Adrenal gland (tissue), 9 donors: ENCODE measurements at regions not wholly inside any gene's neighbourhood (a gene's known extent, or its start where the extent isn't known, plus 50 kb on each side); places are given as distances from the start of the nearest gene placed in this dataset.

ENCODE experiments used
- DNase-seq, 7 donors: peaks; one replicate each; pipeline ENCODE4 v3.0.0-alpha.2; 2019 to 2020
- H3K27ac ChIP-seq, 5 donors: fragments of 200-600 bp; sonication (generic) in 4 of 5; 1 replicate in 3 of 5; 2 replicates in 2 of 5; pipeline versions ENCODE4 v1.5.1 to v1.8.0; 2016 to 2020; ENCODE audit warnings: mild to moderate bottlenecking in 1 of 5
- H3K27me3 ChIP-seq: fragments of 200-600 bp; 2 replicates; pipeline ENCODE4 v1.8.0; 2021
- H3K36me3 ChIP-seq, 2 donors: fragments of 200-600 bp; replicated peaks in 1 of 2; 1 replicate in 1 of 2; 2 replicates in 1 of 2; pipeline versions ENCODE4 v1.5.1 to v1.8.0; 2018 to 2022
- H3K4me1 ChIP-seq, 2 donors: fragments of 200-600 bp; replicated peaks in 1 of 2; 1 replicate in 1 of 2; 2 replicates in 1 of 2; pipeline versions ENCODE4 v1.5.1 to v1.8.0; 2018 to 2021
- H3K4me3 ChIP-seq, 4 donors: fragments of 200-600 bp; sonication (generic) in 3 of 4; one replicate each; pipeline ENCODE4 v1.5.1; 2016 to 2018
- H3K9me3 ChIP-seq, 3 donors: fragments of 200-600 bp; sonication (generic) in 1 of 3; replicated peaks in 1 of 3; 1 replicate in 2 of 3; 2 replicates in 1 of 3; pipeline versions ENCODE4 v1.5.1 to v1.8.0; 2016 to 2021
- POLR2A ChIP-seq, 2 donors: fragments of 450-650 bp; IDR thresholded peaks; one replicate each; pipeline ENCODE4 v1.6.1; 2017; ENCODE audit warnings: antibody characterized with exemption in 2 of 2, mild to moderate bottlenecking in 2 of 2, moderate library complexity in 1 of 2
- WGBS, 4 donors: extraction: QIAGEN DNeasy Blood & Tissue Kit in 2 of 4; methylation state at CpG; one replicate each; pipeline versions ENCODE4 v1.1.5 to v1.1.7; 2013 to 2017; 5-methylcytosine and 5-hydroxymethylcytosine counted together
- intact Hi-C, 2 donors: fragments of 100-400 bp; cut with DNase I; formaldehyde crosslinking; loops; one replicate each; pipeline versions ENCODE4 v1.14.1 to v1.15.0; 2022 to 2023
- TF ChIP-seq, protein P1 (sequence below), 6 experiments: fragments of 450-650 bp in 4 of 6; fragments of 200-600 bp in 2 of 6; sonication (generic) in 1 of 6; IDR thresholded peaks; 1 replicate in 5 of 6; 2 replicates in 1 of 6; pipeline versions ENCODE4 v1.5.1 to v1.8.0; 2016 to 2021; ENCODE audit warnings: antibody characterized with exemption in 6 of 6, mild to moderate bottlenecking in 2 of 6, moderate library complexity in 1 of 6
- donor health status: healthy with polysubstance abuse.
- donor health status: Bipolar disorder and iron deficiency.
- donor health status: DM: yes; HTN: yes; CAD: no.
- donor health status: DM: no; HTN: no; CAD: no.
- donor health status: DM: no; HTN: no; CAD: no.

DNA sequence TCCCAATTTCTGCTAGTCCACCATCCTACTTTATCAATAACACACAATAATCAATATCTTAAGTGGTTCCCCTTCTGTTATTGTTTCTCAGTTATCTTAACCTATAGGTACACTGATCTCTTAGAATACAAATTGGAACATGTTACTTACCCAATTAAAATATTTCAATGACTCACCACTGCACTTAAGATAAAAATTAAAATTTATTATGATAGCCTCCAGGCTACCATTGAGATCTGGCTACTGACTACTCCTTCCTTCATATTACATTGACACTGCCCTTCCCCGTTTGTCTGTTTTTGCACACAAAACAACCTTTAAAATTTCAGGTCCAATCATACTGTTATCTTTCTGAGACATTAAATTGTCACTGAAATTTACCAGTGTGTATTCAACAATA is 1074.7 kb downstream of the ADGRL3 start:
- Histone ChIP-seq H3K27ac (no peak overlapping the region), H3K9me3 (no peaks in the 10 kb centered on the region), H3K27me3 (no peaks in the 10 kb centered on the region), H3K4me3 (no peak overlapping the region), H3K4me1 (no peaks in the 10 kb centered on the region), H3K36me3 (no peaks in the 10 kb centered on the region)
- TF ChIP-seq, protein P1, sequence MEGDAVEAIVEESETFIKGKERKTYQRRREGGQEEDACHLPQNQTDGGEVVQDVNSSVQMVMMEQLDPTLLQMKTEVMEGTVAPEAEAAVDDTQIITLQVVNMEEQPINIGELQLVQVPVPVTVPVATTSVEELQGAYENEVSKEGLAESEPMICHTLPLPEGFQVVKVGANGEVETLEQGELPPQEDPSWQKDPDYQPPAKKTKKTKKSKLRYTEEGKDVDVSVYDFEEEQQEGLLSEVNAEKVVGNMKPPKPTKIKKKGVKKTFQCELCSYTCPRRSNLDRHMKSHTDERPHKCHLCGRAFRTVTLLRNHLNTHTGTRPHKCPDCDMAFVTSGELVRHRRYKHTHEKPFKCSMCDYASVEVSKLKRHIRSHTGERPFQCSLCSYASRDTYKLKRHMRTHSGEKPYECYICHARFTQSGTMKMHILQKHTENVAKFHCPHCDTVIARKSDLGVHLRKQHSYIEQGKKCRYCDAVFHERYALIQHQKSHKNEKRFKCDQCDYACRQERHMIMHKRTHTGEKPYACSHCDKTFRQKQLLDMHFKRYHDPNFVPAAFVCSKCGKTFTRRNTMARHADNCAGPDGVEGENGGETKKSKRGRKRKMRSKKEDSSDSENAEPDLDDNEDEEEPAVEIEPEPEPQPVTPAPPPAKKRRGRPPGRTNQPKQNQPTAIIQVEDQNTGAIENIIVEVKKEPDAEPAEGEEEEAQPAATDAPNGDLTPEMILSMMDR (IDR thresholded peaks at IDR 0.05) = no peak
- no peak for TF ChIP-seq POLR2A (IDR thresholded peaks at IDR 0.05)
- intact Hi-C loops = no loop called here
- WGBS, 4 donors = 71 to 93% (median 79%) methylated on average over 1 of the region's 1 CpG
- no peak for DNase-seq

GRCh38 chr4:62271107-62271506 is 1071.0 kb downstream of the ADGRL3 start:
- Histone ChIP-seq H3K4me1 (no peaks in the 10 kb centered on the region), H3K36me3 (no peaks in the 10 kb centered on the region), H3K9me3 (no peaks in the 10 kb centered on the region), H3K4me3 (no peak overlapping the region), H3K27me3 (no peaks in the 10 kb centered on the region), H3K27ac (no peak overlapping the region)
- intact Hi-C loops = no loop called here
- TF ChIP-seq POLR2A (IDR thresholded peaks at IDR 0.05) = no peak
- TF ChIP-seq, protein P1 (IDR thresholded peaks at IDR 0.05) = no peak
- no peak for DNase-seq
- 75 to 89% (median 87%) methylated on average over 4 of the region's 4 CpGs for WGBS, 4 donors

- Histone ChIP-seq H3K4me1 (no peaks in the 10 kb centered on the region), H3K36me3 (no peaks in the 10 kb centered on the region), H3K27ac (no peak overlapping the region), H3K27me3 (no peaks in the 10 kb centered on the region), H3K4me3 (no peak overlapping the region), H3K9me3 (no peaks in the 10 kb centered on the region)
- DNase-seq = no peak
- TF ChIP-seq, protein P1 (IDR thresholded peaks at IDR 0.05) = no peak
- no peak for TF ChIP-seq POLR2A (IDR thresholded peaks at IDR 0.05)
- intact Hi-C loops = no loop called here
- WGBS, 4 donors = 88 to 92% (median 89%) methylated on average over 4 of the region's 4 CpGs
Observed at GRCh38 chr4:62269918-62270317, 1069.8 kb downstream of the ADGRL3 start.

DNA sequence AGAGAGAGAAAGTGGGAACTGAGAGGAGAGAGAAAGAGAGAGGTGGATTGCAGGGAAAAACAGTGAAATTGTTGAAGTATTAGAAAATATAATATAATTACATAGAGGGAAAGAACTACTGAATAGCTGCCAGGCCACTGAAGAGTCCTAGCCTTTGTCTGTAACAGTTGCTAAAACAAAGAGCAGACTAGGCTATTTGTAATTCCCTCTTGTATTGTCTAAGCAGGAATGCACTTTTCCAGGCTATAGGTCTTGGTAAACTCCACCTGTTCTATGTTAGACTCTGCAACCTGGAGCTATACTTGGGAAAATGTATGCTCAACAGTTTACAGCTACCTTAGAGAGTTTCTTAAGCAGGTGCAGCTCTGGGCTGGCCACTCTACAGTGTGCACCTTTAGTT is 1063.3 kb downstream of the ADGRL3 start:
- Histone ChIP-seq H3K9me3 (no peaks in the 10 kb centered on the region), H3K36me3 (no peaks in the 10 kb centered on the region), H3K27ac (no peak overlapping the region), H3K4me3 (no peak overlapping the region), H3K4me1 (no peaks in the 10 kb centered on the region), H3K27me3 (no peaks in the 10 kb centered on the region)
- intact Hi-C loops = no loop called here
- no peak for TF ChIP-seq POLR2A (IDR thresholded peaks at IDR 0.05)
- TF ChIP-seq, protein P1 (IDR thresholded peaks at IDR 0.05) = no peak
- DNase-seq = no peak
